ENCODE measurements at regions not wholly inside any gene's neighbourhood (a gene's known extent, or its start where the extent isn't known, plus 50 kb on each side); places are given as distances from the start of the nearest gene placed in this dataset.

DNA sequence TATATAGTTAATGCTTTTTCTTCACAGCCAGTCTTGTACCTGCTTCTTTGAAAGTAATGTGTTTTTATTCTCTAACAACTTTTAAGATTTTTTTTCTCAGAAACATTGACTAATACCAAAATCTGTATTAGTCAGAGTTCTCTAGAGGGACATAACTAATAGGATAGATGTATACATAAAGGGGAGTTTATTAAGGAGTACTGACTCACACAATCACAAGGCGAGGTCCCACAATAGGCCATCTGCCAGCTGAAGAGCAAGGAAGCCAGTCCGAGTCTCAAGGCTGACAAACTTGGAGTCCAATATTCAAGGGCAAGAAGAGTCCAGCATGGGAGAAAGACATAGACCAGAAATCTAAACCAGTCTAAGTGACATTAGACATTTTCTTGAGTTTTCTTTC lies 140.0 kb downstream of the RAB38 start:
- no peak for TF ChIP-seq JUND (IDR thresholded peaks at IDR 0.05; ENCODE audit: low read depth)
- in situ Hi-C loops (cut with HindIII; ENCODE audit: low pct_unique_long_range_greater_than_20kb, low sequenced_read_pairs) = no loop called here
- DNase-seq (ENCODE audit: low read depth in 1 of 2, low spot score in 1 of 2) = no peak

DNA sequence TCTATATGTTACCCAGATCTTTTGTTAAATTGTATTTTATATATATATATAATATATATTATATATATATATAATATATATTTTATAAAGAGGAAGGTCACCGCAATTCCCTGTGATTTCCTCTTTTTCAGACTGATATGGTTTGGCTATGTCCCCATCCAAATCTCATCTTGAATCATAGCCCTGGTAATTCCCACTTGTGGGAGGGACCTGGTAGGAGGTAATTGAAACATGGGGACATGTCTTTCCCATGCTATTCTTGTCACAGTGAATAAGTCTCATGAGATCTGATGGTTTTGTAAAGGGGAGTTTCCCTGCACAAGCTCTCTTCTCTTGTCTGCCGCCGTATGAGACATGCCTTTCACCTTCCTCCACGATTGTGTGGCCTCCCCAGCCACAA lies 157.6 kb downstream of the RAB38 start:
- no peak for DNase-seq (ENCODE audit: low read depth in 1 of 2, low spot score in 1 of 2)
- TF ChIP-seq JUND (IDR thresholded peaks at IDR 0.05; ENCODE audit: low read depth) = no peak
- in situ Hi-C loops (cut with HindIII; ENCODE audit: low pct_unique_long_range_greater_than_20kb, low sequenced_read_pairs) = no loop called here

DNA sequence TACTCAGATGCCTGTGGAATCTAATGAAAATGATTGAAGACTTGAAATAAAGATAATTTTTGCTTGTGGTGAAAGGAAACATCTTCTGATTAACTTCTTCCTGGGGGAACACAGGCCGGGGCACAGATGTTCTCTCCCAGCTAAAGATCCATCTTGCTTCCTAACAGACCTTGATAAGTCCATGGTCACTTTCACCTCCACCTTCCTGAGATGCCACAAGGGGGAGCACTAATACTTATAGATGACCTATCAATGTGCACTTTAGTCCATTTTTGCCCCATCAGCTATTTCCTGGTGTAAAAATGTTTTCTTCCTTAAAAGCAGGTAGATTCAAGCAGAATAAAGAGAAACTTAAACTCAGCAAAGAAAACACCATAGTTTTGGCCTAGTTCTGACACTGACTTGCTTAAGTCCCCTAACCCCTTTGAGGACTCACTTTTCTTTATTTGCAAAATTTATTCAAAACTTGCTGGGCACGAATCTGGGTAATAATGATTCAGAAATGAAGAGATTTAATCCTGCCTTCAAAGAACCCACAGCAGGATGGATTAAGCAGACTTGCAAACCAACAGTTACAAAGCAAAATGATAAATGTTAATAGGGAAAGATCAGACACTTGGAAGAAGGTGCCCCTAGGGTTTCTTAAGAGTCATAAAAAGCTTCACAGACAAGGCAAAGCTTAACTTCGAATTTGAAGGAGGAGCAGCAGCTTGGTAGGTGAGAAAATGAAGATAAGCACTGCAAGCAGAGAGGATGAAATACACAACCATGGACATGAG lies 158.7 kb downstream of the RAB38 start:
- DNase-seq (ENCODE audit: low read depth in 1 of 2, low spot score in 1 of 2) = peak in 1 of 2 experiments; percentile 89
- in situ Hi-C loops (cut with HindIII; ENCODE audit: low pct_unique_long_range_greater_than_20kb, low sequenced_read_pairs) = no loop called here
- no peak for TF ChIP-seq JUND (IDR thresholded peaks at IDR 0.05; ENCODE audit: low read depth)

DNA sequence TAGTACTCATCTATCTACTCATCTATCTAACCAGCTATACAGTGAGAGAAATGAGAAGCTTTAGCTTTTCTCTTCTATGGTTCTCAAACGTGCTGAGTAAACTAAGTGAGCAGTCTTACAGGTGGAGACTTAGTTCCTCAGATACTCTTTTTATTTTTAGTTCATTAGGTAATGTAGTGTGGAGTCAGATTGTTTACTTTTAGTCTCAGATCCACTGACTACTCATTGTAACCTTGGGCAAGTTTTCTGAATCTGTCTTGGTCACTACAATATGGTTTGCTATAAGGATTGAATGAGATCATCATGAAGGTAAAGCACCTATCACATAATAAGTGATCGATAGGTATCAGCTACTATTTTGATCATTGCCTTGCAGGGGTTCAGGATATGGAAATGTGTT lies 160.1 kb downstream of the RAB38 start:
- no peak for DNase-seq (ENCODE audit: low read depth in 1 of 2, low spot score in 1 of 2)
- in situ Hi-C loops (cut with HindIII; ENCODE audit: low pct_unique_long_range_greater_than_20kb, low sequenced_read_pairs) = no loop called here
- no peak for TF ChIP-seq JUND (IDR thresholded peaks at IDR 0.05; ENCODE audit: low read depth)

DNA sequence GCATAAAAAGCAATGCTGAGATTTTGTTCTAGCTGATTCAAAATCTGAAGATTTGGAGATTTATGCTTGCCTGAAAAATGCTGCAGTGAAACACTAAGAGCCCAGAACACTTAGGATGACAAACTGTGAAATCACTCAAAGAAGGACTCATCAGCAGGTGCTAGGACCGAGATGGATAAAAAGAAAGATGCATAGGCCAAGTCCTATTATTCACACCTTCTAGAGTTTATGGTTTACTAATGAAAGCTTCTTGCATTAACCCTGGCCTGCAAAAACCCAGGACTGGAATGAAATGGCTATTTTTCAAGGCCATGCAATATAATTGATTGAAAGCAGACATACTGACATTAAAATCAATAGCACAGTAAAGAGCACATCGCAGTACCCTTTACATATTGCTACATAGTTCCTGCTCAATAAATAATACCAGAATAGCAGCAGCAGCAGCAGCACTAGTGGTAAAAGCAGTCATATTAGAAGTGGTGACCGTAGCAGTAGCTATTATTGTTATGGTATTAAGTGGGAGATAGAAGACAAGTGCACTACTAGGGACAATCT lies 161.7 kb downstream of the RAB38 start:
- TF ChIP-seq JUND (IDR thresholded peaks at IDR 0.05; ENCODE audit: low read depth) = no peak
- DNase-seq (ENCODE audit: low read depth in 1 of 2, low spot score in 1 of 2) = no peak
- in situ Hi-C loops (cut with HindIII; ENCODE audit: low pct_unique_long_range_greater_than_20kb, low sequenced_read_pairs) = no loop called here

DNA sequence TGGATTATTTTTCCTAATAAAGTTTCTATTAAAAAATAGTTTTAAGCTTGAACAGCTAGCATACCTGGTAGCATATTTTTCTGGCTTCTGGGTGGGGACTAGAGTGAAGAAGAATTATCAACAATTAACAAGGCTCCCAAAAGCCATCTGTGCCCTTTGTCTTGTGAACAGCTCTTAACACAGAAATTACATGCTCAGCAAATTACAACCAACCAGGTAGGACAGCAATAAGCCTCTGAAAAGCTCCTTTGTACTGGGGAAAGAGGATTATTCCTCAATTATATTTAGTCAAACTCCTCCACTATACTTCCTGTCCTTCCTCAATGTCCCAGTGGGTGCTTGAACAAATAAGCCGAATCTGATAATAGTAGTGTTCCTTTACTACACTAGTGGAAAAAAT lies 162.8 kb downstream of the RAB38 start:
- in situ Hi-C loops (cut with HindIII; ENCODE audit: low pct_unique_long_range_greater_than_20kb, low sequenced_read_pairs) = no loop called here
- TF ChIP-seq JUND (IDR thresholded peaks at IDR 0.05; ENCODE audit: low read depth) = no peak
- no peak for DNase-seq (ENCODE audit: low read depth in 1 of 2, low spot score in 1 of 2)

DNA sequence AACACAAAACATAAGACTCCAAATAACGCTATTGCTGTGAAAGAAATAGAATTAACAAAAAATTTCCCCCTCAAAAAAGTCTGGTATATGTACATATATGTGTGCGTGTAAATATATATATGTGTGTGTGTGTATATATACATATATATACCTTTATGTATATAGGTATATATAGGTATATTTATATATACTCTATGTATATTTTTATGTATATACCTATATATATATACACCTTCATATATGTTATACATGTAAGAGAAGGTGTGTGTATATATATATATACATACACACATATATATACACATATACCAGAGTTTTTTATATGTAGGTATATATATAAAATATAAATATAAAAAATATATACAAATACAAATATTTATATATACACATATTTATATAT lies 199.2 kb downstream of the RAB38 start:
- no peak for TF ChIP-seq JUND (IDR thresholded peaks at IDR 0.05; ENCODE audit: low read depth)
- no peak for DNase-seq (ENCODE audit: low read depth in 1 of 2, low spot score in 1 of 2)
- in situ Hi-C loops (cut with HindIII; ENCODE audit: low pct_unique_long_range_greater_than_20kb, low sequenced_read_pairs) = no loop called here

DNA sequence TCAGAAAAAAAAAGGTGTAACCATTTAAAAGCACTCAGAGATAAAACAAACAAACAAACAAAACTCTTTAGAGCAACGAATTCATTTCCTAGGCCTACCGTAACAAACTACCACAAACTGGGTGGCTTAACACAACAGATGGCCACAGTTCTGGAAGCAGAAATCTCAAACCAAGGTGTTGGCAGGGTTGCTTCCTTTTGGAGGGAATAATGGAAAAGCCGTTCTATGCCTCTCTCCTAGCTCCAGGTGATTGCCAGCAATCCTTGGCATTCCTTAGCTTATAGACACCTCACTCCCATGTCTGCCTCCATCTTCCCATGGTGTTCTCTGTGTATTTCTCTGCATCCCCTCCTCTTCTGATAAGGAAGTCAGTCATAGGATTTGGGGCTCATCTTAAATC lies 200.4 kb downstream of the RAB38 start:
- no peak for DNase-seq (ENCODE audit: low read depth in 1 of 2, low spot score in 1 of 2)
- no peak for TF ChIP-seq JUND (IDR thresholded peaks at IDR 0.05; ENCODE audit: low read depth)

DNA sequence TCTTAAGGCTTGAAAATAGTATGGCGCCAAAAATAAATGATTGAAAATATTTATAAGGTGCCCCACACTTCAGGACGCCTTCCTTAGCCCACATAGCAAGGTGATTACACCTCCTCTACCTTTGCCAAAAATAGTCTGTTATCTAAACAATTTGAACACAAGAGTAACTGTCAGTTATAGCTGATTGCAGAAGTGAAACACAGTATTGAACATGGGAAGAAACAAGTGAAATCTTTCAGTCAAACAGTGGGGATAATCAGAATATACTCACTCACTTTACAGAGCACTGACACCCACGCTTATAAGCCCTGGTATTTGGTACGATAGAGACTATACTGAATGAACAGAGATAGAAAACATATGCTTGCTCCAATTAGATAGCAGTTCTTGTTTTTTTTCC lies 203.1 kb downstream of the RAB38 start:
- DNase-seq (ENCODE audit: low read depth in 1 of 2, low spot score in 1 of 2) = no peak
- no peak for TF ChIP-seq JUND (IDR thresholded peaks at IDR 0.05; ENCODE audit: low read depth)
- in situ Hi-C loops (cut with HindIII; ENCODE audit: low pct_unique_long_range_greater_than_20kb, low sequenced_read_pairs) = no loop called here

More for the DNA sequence above, 200.4 kb downstream of the RAB38 start:
- in situ Hi-C loops (cut with HindIII; ENCODE audit: low pct_unique_long_range_greater_than_20kb, low sequenced_read_pairs) = no loop called here

DNA sequence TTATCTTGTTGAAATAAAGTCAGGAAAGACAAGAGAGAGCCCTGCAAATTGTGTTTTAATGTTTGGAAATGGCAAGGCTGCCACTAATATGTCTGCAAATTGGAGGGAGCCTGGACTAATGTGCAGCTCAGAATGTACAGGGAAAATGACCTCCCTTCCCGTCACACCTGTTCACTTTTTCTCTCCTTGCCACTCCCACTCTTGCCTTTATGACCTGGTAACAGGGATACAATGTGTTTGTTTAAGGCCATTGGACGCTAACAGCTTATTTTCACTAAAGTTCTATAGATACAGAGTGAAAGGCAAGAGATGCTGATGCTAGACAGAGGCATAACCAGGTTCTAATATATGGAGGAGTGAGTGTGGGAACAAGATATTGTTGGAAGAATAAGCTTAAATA lies 203.9 kb downstream of the RAB38 start:
- no peak for DNase-seq (ENCODE audit: low read depth in 1 of 2, low spot score in 1 of 2)
- no peak for TF ChIP-seq JUND (IDR thresholded peaks at IDR 0.05; ENCODE audit: low read depth)
- in situ Hi-C loops (cut with HindIII; ENCODE audit: low pct_unique_long_range_greater_than_20kb, low sequenced_read_pairs) = no loop called here

DNA sequence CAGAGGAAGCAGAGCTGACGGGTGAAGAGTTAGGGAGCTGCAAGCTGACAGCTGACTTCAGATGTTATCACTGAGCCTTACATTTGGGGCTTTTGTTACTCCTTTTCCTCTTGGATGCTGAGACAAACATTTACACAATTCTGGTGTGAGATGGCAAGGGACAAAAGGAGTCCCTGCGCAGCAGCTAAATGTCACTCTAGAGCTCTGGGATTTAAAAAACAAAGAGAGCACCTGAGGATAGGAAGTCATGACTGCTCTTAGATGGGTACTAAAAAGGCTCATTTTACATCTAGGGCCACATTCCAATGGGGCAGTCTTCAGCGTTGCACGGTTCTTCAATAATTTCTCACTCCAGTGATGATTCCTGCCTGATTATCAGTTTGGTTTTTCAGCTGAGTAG lies 204.5 kb downstream of the RAB38 start:
- no peak for DNase-seq (ENCODE audit: low read depth in 1 of 2, low spot score in 1 of 2)
- TF ChIP-seq JUND (IDR thresholded peaks at IDR 0.05; ENCODE audit: low read depth) = no peak
- in situ Hi-C loops (cut with HindIII; ENCODE audit: low pct_unique_long_range_greater_than_20kb, low sequenced_read_pairs) = no loop called here

DNA sequence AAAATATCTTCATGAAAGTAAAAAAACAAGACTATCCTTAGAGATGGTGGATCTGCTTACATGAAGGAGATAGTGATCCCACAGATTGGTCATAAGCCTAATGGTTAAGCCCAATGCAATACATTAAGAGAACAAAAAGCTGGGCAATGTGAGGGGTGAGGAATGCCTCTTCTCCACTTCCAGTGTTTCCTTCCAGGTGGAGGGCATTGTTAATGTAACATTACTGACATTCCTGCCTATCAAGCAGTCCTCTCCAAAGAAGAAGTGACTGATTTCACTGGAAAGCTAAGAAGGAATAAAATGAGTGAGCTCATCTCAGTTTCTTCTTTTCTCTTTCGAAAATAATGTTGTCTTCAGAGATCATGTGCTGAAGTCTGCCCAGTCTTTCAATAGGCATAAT lies 207.8 kb downstream of the RAB38 start:
- in situ Hi-C loops (cut with HindIII; ENCODE audit: low pct_unique_long_range_greater_than_20kb, low sequenced_read_pairs) = no loop called here
- DNase-seq (ENCODE audit: low read depth in 1 of 2, low spot score in 1 of 2) = no peak

DNA sequence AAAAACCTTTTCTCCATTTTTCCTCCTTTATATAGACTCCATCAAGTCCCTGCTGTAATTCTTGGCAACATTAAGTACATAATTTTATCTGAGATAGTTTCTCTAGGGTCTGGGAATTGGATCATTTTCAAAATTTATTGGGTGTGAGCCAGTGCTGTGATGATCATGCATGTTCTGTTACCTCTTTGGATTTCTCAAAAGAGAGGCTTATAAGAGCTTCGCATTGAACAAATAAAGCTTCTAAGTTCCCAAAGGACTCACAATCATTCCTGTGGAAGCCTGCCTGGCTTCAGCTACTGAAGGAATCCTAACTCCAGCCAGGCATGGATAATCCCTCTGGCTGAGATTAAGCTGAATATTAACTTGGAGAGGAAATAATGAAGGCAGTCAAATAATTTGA lies 208.5 kb downstream of the RAB38 start:
- no peak for DNase-seq (ENCODE audit: low read depth in 1 of 2, low spot score in 1 of 2)
- no peak for TF ChIP-seq JUND (IDR thresholded peaks at IDR 0.05; ENCODE audit: low read depth)
- in situ Hi-C loops (cut with HindIII; ENCODE audit: low pct_unique_long_range_greater_than_20kb, low sequenced_read_pairs) = no loop called here

More for the DNA sequence above, 207.8 kb downstream of the RAB38 start:
- TF ChIP-seq JUND (IDR thresholded peaks at IDR 0.05; ENCODE audit: low read depth) = no peak

DNA sequence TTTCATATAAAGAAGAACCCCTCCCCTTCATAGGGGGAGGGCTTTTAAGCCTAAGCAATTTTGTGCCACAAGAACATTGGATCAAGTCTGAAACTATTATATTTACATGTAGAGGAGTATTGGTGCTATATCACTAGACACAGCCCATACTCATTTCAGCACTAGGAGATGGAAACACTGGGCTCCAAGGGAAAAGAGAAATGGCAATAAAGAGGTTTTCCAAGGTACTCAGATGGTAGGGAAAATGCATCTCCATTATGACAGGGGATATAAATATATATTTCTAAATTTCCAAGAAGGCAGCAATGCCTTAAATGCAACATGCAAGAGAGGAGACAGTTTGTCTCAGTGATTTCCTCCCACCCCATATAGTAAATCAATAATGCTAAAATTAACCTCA lies 209.0 kb downstream of the RAB38 start:
- in situ Hi-C loops (cut with HindIII; ENCODE audit: low pct_unique_long_range_greater_than_20kb, low sequenced_read_pairs) = no loop called here
- DNase-seq (ENCODE audit: low read depth in 1 of 2, low spot score in 1 of 2) = no peak
- no peak for TF ChIP-seq JUND (IDR thresholded peaks at IDR 0.05; ENCODE audit: low read depth)
